Natural killer cell (primary cell): ENCODE measurements at regions not wholly inside any gene's neighbourhood (a gene's known extent, or its start where the extent isn't known, plus 50 kb on each side); places are given as distances from the start of the nearest gene placed in this dataset.

Source experiments
- ATAC-seq, 3 donors: fragments of 150-1000 bp in 2 of 3; fragments of 200-7000 bp in 1 of 3; cut with Tn5 transposase; 1 replicate in 1 of 3; 2 replicates in 2 of 3; pipeline ENCODE4 v1.10.0; 2021; ENCODE audit warnings: mild to moderate bottlenecking in 2 of 3, moderate library complexity in 2 of 3
- DNase-seq, 2 donors: peaks; one replicate each; pipeline versions ENCODE4 v3.0.0 to v3.0.0-alpha.2; 2013 to 2021; ENCODE audit warnings: mixed read lengths in 1 of 2
- H3K27ac ChIP-seq: one replicate; pipeline ENCODE4 v1.5.1; 2013; ENCODE audit warnings: mild to moderate bottlenecking, low read length
- H3K27me3 ChIP-seq: one replicate; pipeline ENCODE4 v1.6.1; 2013; ENCODE audit warnings: low read length; ENCODE audit not compliant: control insufficient read depth, insufficient read depth
- H3K36me3 ChIP-seq: one replicate; pipeline ENCODE4 v1.6.1; 2013; ENCODE audit warnings: low read length; ENCODE audit not compliant: control insufficient read depth, insufficient read depth
- H3K4me1 ChIP-seq: one replicate; pipeline ENCODE4 v1.6.1; 2013; ENCODE audit warnings: low read length; ENCODE audit not compliant: control insufficient read depth, insufficient read depth
- H3K4me3 ChIP-seq: one replicate; pipeline ENCODE4 v1.5.1; 2013; ENCODE audit warnings: low read length
- H3K9me3 ChIP-seq: one replicate; pipeline ENCODE4 v1.6.1; 2013; ENCODE audit warnings: low read length; ENCODE audit not compliant: control insufficient read depth, insufficient read depth
- H3K27ac Mint-ChIP-seq, 2 donors: one replicate each; pipeline ENCODE4 v1.8.0; 2022; ENCODE audit warnings: mild to moderate bottlenecking in 2 of 2, mixed read lengths in 2 of 2, moderate library complexity in 1 of 2
- H3K27me3 Mint-ChIP-seq, 2 donors: one replicate each; pipeline ENCODE4 v1.8.0; 2022; ENCODE audit warnings: low read depth in 2 of 2, mixed read lengths in 2 of 2
- H3K36me3 Mint-ChIP-seq: one replicate; pipeline ENCODE4 v1.8.0; 2022; ENCODE audit warnings: mixed read lengths
- H3K4me1 Mint-ChIP-seq, 2 donors: one replicate each; pipeline ENCODE4 v1.8.0; 2022; ENCODE audit warnings: mixed read lengths in 2 of 2
- H3K4me3 Mint-ChIP-seq: one replicate; pipeline ENCODE4 v1.8.0; 2022; ENCODE audit warnings: mild to moderate bottlenecking, moderate library complexity, mixed read lengths
- H3K9me3 Mint-ChIP-seq, 2 donors: one replicate each; pipeline ENCODE4 v1.8.0; 2022; ENCODE audit warnings: mixed read lengths in 2 of 2
- CTCF ChIP-seq: fragments of 200-600 bp; IDR thresholded peaks from one replicate; pipeline ENCODE4 v1.8.0; 2022; ENCODE audit warnings: antibody characterized with exemption
- WGBS: methylation state at CpG from one replicate; pipeline ENCODE4 v1.1.7; 2013; ENCODE audit warnings: missing lambda C conversion rate; ENCODE audit not compliant: insufficient coverage; 5-methylcytosine and 5-hydroxymethylcytosine counted together
- intact Hi-C: fragments of 100-400 bp; cut with micrococcal nuclease; formaldehyde crosslinking; loops from one replicate; pipeline ENCODE4 v1.14.2; 2022

- H3K9me3 ChIP-seq = no peaks in the 10 kb centered on the region
- Mint-ChIP-seq H3K27ac (no peak overlapping the region), H3K36me3 (no peaks in the 10 kb centered on the region), H3K9me3 (no peaks in the 10 kb centered on the region), H3K4me3 (no peak overlapping the region), H3K4me1 (peaks cover 9 to 14% of the 10 kb centered on the region in 2 donors), H3K27me3 (no peaks in the 10 kb centered on the region)
- ATAC-seq (no peak), DNase-seq (no peak)
- no peaks in the 10 kb centered on the region for H3K4me1 ChIP-seq
- intact Hi-C loops = loop anchor here (10.0 kb wide), 1 partner anchor 1307 kb away; no protein-coding TSS in a partner anchor
- 100% methylated on average over 1 of the region's 1 CpG for WGBS
- no peaks in the 10 kb centered on the region for H3K27me3 ChIP-seq
- no peak overlapping the region for H3K27ac ChIP-seq
- H3K4me3 ChIP-seq = no peak overlapping the region
- no peak for TF ChIP-seq CTCF
- no peaks in the 10 kb centered on the region for H3K36me3 ChIP-seq
Observed at GRCh38 chr7:18357691-18358090, 137.9 kb upstream of the HDAC9 start.

- WGBS = 92% methylated on average over 4 of the region's 4 CpGs
- Histone ChIP-seq H3K4me3 (no peak overlapping the region), H3K9me3 (no peaks in the 10 kb centered on the region), H3K27ac (no peak overlapping the region), H3K4me1 (no peaks in the 10 kb centered on the region), H3K27me3 (no peaks in the 10 kb centered on the region), H3K36me3 (no peaks in the 10 kb centered on the region)
- intact Hi-C loops = no loop called here
- H3K4me1 Mint-ChIP-seq = peaks cover 0 to 6% of the 10 kb centered on the region in 2 donors
- no peak overlapping the region for H3K27ac Mint-ChIP-seq
- ATAC-seq = no peak
- H3K9me3 Mint-ChIP-seq = no peaks in the 10 kb centered on the region
- H3K4me3 Mint-ChIP-seq = no peak overlapping the region
- H3K36me3 Mint-ChIP-seq = no peaks in the 10 kb centered on the region
- DNase-seq = no peak
- TF ChIP-seq CTCF = no peak
- H3K27me3 Mint-ChIP-seq = no peaks in the 10 kb centered on the region
Observed at GRCh38 chr7:18361756-18362155, 133.8 kb upstream of the HDAC9 start.

GRCh38 chr7:18363751-18364380, 131.7 kb upstream of the HDAC9 start:
- WGBS = 100% methylated on average over 1 of the region's 4 CpGs

More at GRCh38 chr7:18363751-18364380, 131.7 kb upstream of the HDAC9 start:
- Histone ChIP-seq H3K9me3 (no peaks in the 10 kb centered on the region), H3K4me1 (no peaks in the 10 kb centered on the region), H3K27ac (no peak overlapping the region), H3K36me3 (no peaks in the 10 kb centered on the region), H3K27me3 (no peaks in the 10 kb centered on the region), H3K4me3 (no peak overlapping the region)
- no peak for DNase-seq
- no peak overlapping the region for H3K27ac Mint-ChIP-seq
- no peaks in the 10 kb centered on the region for H3K4me1 Mint-ChIP-seq
- intact Hi-C loops = no loop called here
- no peak for TF ChIP-seq CTCF
- no peak for ATAC-seq
- no peaks in the 10 kb centered on the region for H3K27me3 Mint-ChIP-seq
- no peak overlapping the region for H3K4me3 Mint-ChIP-seq
- H3K9me3 Mint-ChIP-seq = no peaks in the 10 kb centered on the region
- H3K36me3 Mint-ChIP-seq = no peaks in the 10 kb centered on the region
